Adrenal gland (tissue), 9 donors: ENCODE measurements at regions not wholly inside any gene's neighbourhood (a gene's known extent, or its start where the extent isn't known, plus 50 kb on each side); places are given as distances from the start of the nearest gene placed in this dataset.
A peak's percentile ranks its signal among the peaks of the same experiment; 100 is the strongest.
"Not testable (repeated sequence)": the region's sequence is repeated elsewhere in the genome, so short reads cannot be mapped to it uniquely, and the experiment has no call there.

ENCODE experiments used
- DNase-seq, 7 donors: peaks; one replicate each; pipeline ENCODE4 v3.0.0-alpha.2; 2019 to 2020
- H3K27ac ChIP-seq, 5 donors: fragments of 200-600 bp; sonication (generic) in 4 of 5; 1 replicate in 3 of 5; 2 replicates in 2 of 5; pipeline versions ENCODE4 v1.5.1 to v1.8.0; 2016 to 2020; ENCODE audit warnings: mild to moderate bottlenecking in 1 of 5
- H3K27me3 ChIP-seq: fragments of 200-600 bp; 2 replicates; pipeline ENCODE4 v1.8.0; 2021
- H3K36me3 ChIP-seq, 2 donors: fragments of 200-600 bp; replicated peaks in 1 of 2; 1 replicate in 1 of 2; 2 replicates in 1 of 2; pipeline versions ENCODE4 v1.5.1 to v1.8.0; 2018 to 2022
- H3K4me1 ChIP-seq, 2 donors: fragments of 200-600 bp; replicated peaks in 1 of 2; 1 replicate in 1 of 2; 2 replicates in 1 of 2; pipeline versions ENCODE4 v1.5.1 to v1.8.0; 2018 to 2021
- H3K4me3 ChIP-seq, 4 donors: fragments of 200-600 bp; sonication (generic) in 3 of 4; one replicate each; pipeline ENCODE4 v1.5.1; 2016 to 2018
- H3K9me3 ChIP-seq, 3 donors: fragments of 200-600 bp; sonication (generic) in 1 of 3; replicated peaks in 1 of 3; 1 replicate in 2 of 3; 2 replicates in 1 of 3; pipeline versions ENCODE4 v1.5.1 to v1.8.0; 2016 to 2021
- POLR2A ChIP-seq, 2 donors: fragments of 450-650 bp; IDR thresholded peaks; one replicate each; pipeline ENCODE4 v1.6.1; 2017; ENCODE audit warnings: antibody characterized with exemption in 2 of 2, mild to moderate bottlenecking in 2 of 2, moderate library complexity in 1 of 2
- whole genome bisulfite sequencing, 4 donors: extraction: QIAGEN DNeasy Blood & Tissue Kit in 2 of 4; methylation state at CpG; one replicate each; pipeline versions ENCODE4 v1.1.5 to v1.1.7; 2013 to 2017; 5-methylcytosine and 5-hydroxymethylcytosine counted together
- intact Hi-C, 2 donors: fragments of 100-400 bp; cut with DNase I; formaldehyde crosslinking; loops; one replicate each; pipeline versions ENCODE4 v1.14.1 to v1.15.0; 2022 to 2023
- TF ChIP-seq, protein P1 (sequence below), 6 experiments: fragments of 450-650 bp in 4 of 6; fragments of 200-600 bp in 2 of 6; sonication (generic) in 1 of 6; IDR thresholded peaks; 1 replicate in 5 of 6; 2 replicates in 1 of 6; pipeline versions ENCODE4 v1.5.1 to v1.8.0; 2016 to 2021; ENCODE audit warnings: antibody characterized with exemption in 6 of 6, mild to moderate bottlenecking in 2 of 6, moderate library complexity in 1 of 6
- donor health status: healthy with polysubstance abuse.
- donor health status: Bipolar disorder and iron deficiency.
- donor health status: DM: yes; HTN: yes; CAD: no.
- donor health status: DM: no; HTN: no; CAD: no.
- donor health status: DM: no; HTN: no; CAD: no.

DNA sequence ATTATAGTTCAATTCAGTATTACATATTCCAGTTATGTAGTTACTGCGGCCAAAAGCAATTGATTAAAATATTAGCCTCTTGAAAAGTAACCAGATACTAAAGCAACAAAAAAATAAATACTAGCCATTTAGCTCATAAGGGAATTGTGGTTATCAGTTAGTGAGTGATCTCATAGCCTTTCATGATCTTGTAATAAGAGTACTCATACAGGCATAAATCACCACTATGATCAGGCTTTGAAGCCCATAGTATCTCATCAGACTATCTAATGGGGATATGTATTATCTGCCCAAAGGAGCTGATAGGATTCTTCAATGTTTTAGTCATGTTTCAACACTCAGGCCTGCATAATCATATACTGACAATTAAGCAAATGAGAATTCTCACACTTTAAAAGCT, 184.1 kb upstream of the CCDC54 start:
- TF ChIP-seq, protein P1, sequence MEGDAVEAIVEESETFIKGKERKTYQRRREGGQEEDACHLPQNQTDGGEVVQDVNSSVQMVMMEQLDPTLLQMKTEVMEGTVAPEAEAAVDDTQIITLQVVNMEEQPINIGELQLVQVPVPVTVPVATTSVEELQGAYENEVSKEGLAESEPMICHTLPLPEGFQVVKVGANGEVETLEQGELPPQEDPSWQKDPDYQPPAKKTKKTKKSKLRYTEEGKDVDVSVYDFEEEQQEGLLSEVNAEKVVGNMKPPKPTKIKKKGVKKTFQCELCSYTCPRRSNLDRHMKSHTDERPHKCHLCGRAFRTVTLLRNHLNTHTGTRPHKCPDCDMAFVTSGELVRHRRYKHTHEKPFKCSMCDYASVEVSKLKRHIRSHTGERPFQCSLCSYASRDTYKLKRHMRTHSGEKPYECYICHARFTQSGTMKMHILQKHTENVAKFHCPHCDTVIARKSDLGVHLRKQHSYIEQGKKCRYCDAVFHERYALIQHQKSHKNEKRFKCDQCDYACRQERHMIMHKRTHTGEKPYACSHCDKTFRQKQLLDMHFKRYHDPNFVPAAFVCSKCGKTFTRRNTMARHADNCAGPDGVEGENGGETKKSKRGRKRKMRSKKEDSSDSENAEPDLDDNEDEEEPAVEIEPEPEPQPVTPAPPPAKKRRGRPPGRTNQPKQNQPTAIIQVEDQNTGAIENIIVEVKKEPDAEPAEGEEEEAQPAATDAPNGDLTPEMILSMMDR (IDR thresholded peaks at IDR 0.05), result no peak
- no peak for TF ChIP-seq POLR2A (IDR thresholded peaks at IDR 0.05)
- Histone ChIP-seq H3K27me3 (no peaks in the 10 kb centered on the region), H3K9me3 (no peaks in the 10 kb centered on the region), H3K4me1 (no peaks in the 10 kb centered on the region), H3K27ac (no peak overlapping the region), H3K36me3 (no peaks in the 10 kb centered on the region), H3K4me3 (no peak overlapping the region)
- intact Hi-C loops, result no loop called here
- DNase-seq, result no peak
- WGBS, 4 donors, result 89 to 97% (median 92%) methylated on average over 1 of the region's 1 CpG

DNA sequence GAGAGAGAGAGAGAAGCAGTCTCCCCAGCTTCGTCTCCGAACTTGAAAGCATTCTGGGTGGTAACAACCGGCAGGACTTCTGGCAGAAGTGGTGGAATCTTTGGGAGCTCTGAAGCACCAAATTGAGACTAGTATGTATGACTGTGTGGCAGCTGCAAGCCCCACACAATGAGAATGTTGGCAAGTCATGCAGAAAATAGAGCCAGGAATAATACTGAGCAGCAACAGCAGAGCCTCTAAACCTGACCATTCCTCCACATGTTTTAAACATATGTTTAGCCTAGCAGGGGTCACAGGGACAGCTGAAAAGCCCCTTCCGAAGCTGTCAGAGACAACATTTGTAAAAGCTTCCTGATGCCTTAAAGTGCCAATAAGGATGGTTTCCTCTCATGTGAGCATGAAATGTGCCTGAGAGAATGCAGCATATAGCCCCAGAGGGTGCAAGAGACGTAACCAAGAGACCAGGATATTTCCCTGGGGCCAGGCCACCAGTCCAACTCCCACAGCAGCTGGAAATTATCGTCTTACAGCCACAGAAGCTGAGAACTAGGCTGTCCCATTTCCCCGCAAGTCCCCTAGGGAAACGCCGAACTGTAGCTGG, 178.6 kb upstream of the CCDC54 start:
- no peaks in the 10 kb centered on the region for H3K36me3 ChIP-seq
- TF ChIP-seq POLR2A (IDR thresholded peaks at IDR 0.05), result no peak
- 72 to 77% (median 74%) methylated on average over 9 of the region's 9 CpGs for WGBS, 4 donors
- H3K4me3 ChIP-seq, result no peak overlapping the region
- intact Hi-C loops, result no loop called here
- H3K9me3 ChIP-seq, result no peaks in the 10 kb centered on the region
- no peaks in the 10 kb centered on the region for H3K4me1 ChIP-seq
- DNase-seq, result peak in 1 of 7 donors; percentile 21
- peak overlapping the region in 2 of 5 donors; percentile 24 to 62 for H3K27ac ChIP-seq
- no peaks in the 10 kb centered on the region for H3K27me3 ChIP-seq

- 87 to 97% (median 89%) methylated on average over 1 of the region's 1 CpG for WGBS, 4 donors
- intact Hi-C loops, result no loop called here
- Histone ChIP-seq H3K4me1 (no peaks in the 10 kb centered on the region), H3K36me3 (no peaks in the 10 kb centered on the region), H3K9me3 (no peaks in the 10 kb centered on the region), H3K4me3 (no peak overlapping the region), H3K27me3 (no peaks in the 10 kb centered on the region), H3K27ac (no peak overlapping the region)
- DNase-seq, result no peak
- TF ChIP-seq, protein P1 (IDR thresholded peaks at IDR 0.05), result no peak
- no peak for TF ChIP-seq POLR2A (IDR thresholded peaks at IDR 0.05)
These were observed 176.1 kb upstream of the CCDC54 start for GRCh38 chr3:107201146-107201545.

GRCh38 chr3:107202885-107203284, 174.4 kb upstream of the CCDC54 start:
- H3K9me3 ChIP-seq, H3K36me3 ChIP-seq, H3K27ac ChIP-seq, H3K4me3 ChIP-seq, DNase-seq, H3K27me3 ChIP-seq, intact Hi-C loops: not testable (repeated sequence)
- H3K4me1 ChIP-seq, result peaks cover 15 to 17% of the 10 kb centered on the region in 2 donors

DNA sequence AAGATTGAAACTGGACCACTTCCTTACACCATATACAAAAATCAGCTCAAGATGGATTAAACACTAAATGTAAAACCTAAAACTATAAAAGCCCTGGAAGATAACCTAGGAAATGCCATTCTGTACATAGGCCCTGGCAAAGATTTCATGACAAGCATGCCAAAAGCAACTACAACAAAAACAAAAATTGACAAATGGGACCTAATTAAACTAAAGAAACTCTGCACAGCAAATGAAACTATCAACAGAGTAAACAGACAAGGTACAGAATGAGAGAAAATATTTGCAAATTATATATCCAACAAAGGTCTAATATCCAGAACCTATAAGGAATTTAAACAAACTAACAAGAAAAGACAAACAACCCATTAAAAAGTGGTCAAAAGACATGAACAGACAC, 173.1 kb upstream of the CCDC54 start:
- Histone ChIP-seq H3K4me3 (no peak overlapping the region), H3K27me3 (no peaks in the 10 kb centered on the region), H3K9me3 (no peaks in the 10 kb centered on the region), H3K4me1 (peaks cover 21 to 28% of the 10 kb centered on the region in 2 donors), H3K36me3 (no peaks in the 10 kb centered on the region), H3K27ac (no peak overlapping the region)
- TF ChIP-seq, protein P1 (IDR thresholded peaks at IDR 0.05), result no peak
- no peak for TF ChIP-seq POLR2A (IDR thresholded peaks at IDR 0.05)
- intact Hi-C loops, result no loop called here
- DNase-seq, result no peak
